Chondrocyte (in vitro differentiated cells): ENCODE measurements at regions not wholly inside any gene's neighbourhood (a gene's known extent, or its start where the extent isn't known, plus 50 kb on each side); places are given as distances from the start of the nearest gene placed in this dataset.
"Not testable (repeated sequence)": the region's sequence is repeated elsewhere in the genome, so short reads cannot be mapped to it uniquely, and the experiment has no call there.

ENCODE experiments used
- DNase-seq: peaks from one replicate; pipeline ENCODE4 v3.0.0; 2021; ENCODE audit warnings: mixed read lengths, low spot score
- H3K27ac Mint-ChIP-seq: one replicate; pipeline ENCODE4 v1.8.0; 2021; ENCODE audit warnings: mild to moderate bottlenecking, moderate library complexity, mixed read lengths; ENCODE audit not compliant: unreplicated experiment
- H3K27me3 Mint-ChIP-seq: 2 replicates; pipeline ENCODE4 v1.8.0; 2021; ENCODE audit warnings: low read depth, mixed read lengths
- H3K36me3 Mint-ChIP-seq: 2 replicates; pipeline ENCODE4 v1.8.0; 2021; ENCODE audit warnings: low read depth, mixed read lengths
- H3K4me1 Mint-ChIP-seq: 2 replicates; pipeline ENCODE4 v1.8.0; 2021; ENCODE audit warnings: low read depth, mild to moderate bottlenecking, mixed read lengths
- H3K4me3 Mint-ChIP-seq: one replicate; pipeline ENCODE4 v1.8.0; 2021; ENCODE audit warnings: mild to moderate bottlenecking, moderate library complexity, mixed read lengths; ENCODE audit not compliant: unreplicated experiment
- H3K9me3 Mint-ChIP-seq: 2 replicates; pipeline ENCODE4 v1.8.0; 2021; ENCODE audit warnings: low read depth, mixed read lengths
- CTCF ChIP-seq: fragments of 200-600 bp; sonication (generic); IDR thresholded peaks from 2 replicates; pipeline ENCODE4 v1.5.0; 2021; ENCODE audit warnings: antibody characterized with exemption, mild to moderate bottlenecking, moderate library complexity

GRCh38 chr20:48131581-48131980 is 346.3 kb upstream of the SULF2 start:
- H3K36me3 Mint-ChIP-seq: peaks cover 6% of the 10 kb centered on the region
- no peak for TF ChIP-seq CTCF
- no peak overlapping the region for H3K4me3 Mint-ChIP-seq
- H3K4me1 Mint-ChIP-seq: peaks cover 41% of the 10 kb centered on the region
- no peak for DNase-seq
- H3K9me3 Mint-ChIP-seq: peaks cover 15% of the 10 kb centered on the region
- H3K27ac Mint-ChIP-seq: peak overlapping the region; percentile 12
- peaks cover 5% of the 10 kb centered on the region for H3K27me3 Mint-ChIP-seq

- no peak for TF ChIP-seq CTCF
- Mint-ChIP-seq H3K4me1 (peaks cover 41% of the 10 kb centered on the region), H3K4me3 (no peak overlapping the region), H3K27ac (no peak overlapping the region), H3K36me3 (peaks cover 6% of the 10 kb centered on the region), H3K27me3 (no peaks in the 10 kb centered on the region), H3K9me3 (peaks cover 15% of the 10 kb centered on the region)
- no peak for DNase-seq
These were observed 344.2 kb upstream of the SULF2 start for GRCh38 chr20:48129345-48129942.

- no peak overlapping the region for H3K27ac Mint-ChIP-seq
- H3K36me3 Mint-ChIP-seq: peaks cover 3% of the 10 kb centered on the region
- peaks cover 41% of the 10 kb centered on the region for H3K4me1 Mint-ChIP-seq
- DNase-seq: no peak
- H3K27me3 Mint-ChIP-seq: no peaks in the 10 kb centered on the region
- no peak for TF ChIP-seq CTCF
- H3K9me3 Mint-ChIP-seq: peaks cover 10% of the 10 kb centered on the region
- H3K4me3 Mint-ChIP-seq: no peak overlapping the region
These were observed 343.2 kb upstream of the SULF2 start for GRCh38 chr20:48128436-48128835.

- DNase-seq, H3K36me3 Mint-ChIP-seq, H3K9me3 Mint-ChIP-seq, H3K27ac Mint-ChIP-seq, H3K4me3 Mint-ChIP-seq, H3K27me3 Mint-ChIP-seq: not testable (repeated sequence)
- H3K4me1 Mint-ChIP-seq: peaks cover 41% of the 10 kb centered on the region
These were observed 342.7 kb upstream of the SULF2 start for GRCh38 chr20:48127964-48128363.

GRCh38 chr20:48127133-48127532 is 341.9 kb upstream of the SULF2 start:
- H3K4me1 Mint-ChIP-seq: peaks cover 41% of the 10 kb centered on the region
- H3K36me3 Mint-ChIP-seq, H3K4me3 Mint-ChIP-seq, DNase-seq, H3K27ac Mint-ChIP-seq, H3K9me3 Mint-ChIP-seq, H3K27me3 Mint-ChIP-seq: not testable (repeated sequence)

- H3K4me1 Mint-ChIP-seq: peaks cover 33% of the 10 kb centered on the region
- DNase-seq: no peak
- no peak overlapping the region for H3K27ac Mint-ChIP-seq
- no peak overlapping the region for H3K4me3 Mint-ChIP-seq
- H3K9me3 Mint-ChIP-seq: no peaks in the 10 kb centered on the region
- peaks cover 1% of the 10 kb centered on the region for H3K36me3 Mint-ChIP-seq
- peaks cover 9% of the 10 kb centered on the region for H3K27me3 Mint-ChIP-seq
- no peak for TF ChIP-seq CTCF
These were observed 341.0 kb upstream of the SULF2 start for GRCh38 chr20:48126227-48126740.
